ENCODE measurements at regions not wholly inside any gene's neighbourhood (a gene's known extent, or its start where the extent isn't known, plus 50 kb on each side); places are given as distances from the start of the nearest gene placed in this dataset.

- TF ChIP-seq EZH2 (optimal IDR thresholded peaks at IDR 0.05; ENCODE audit: low read depth, low read length) (no peak), CTCF (IDR thresholded peaks at IDR 0.05; ENCODE audit: low read length) (no peak)
Observed at GRCh38 chr15:52925130-52925529, 135.0 kb upstream of the ONECUT1 start.

All from MM.1S (cell line).